Ishikawa (cell line): ENCODE measurements at regions not wholly inside any gene's neighbourhood (a gene's known extent, or its start where the extent isn't known, plus 50 kb on each side); places are given as distances from the start of the nearest gene placed in this dataset.

Experiments used
- CEBPB ChIP-seq: IDR thresholded peaks from 2 replicates; pipeline ENCODE4 v1.6.1; 2012
- CREB1 ChIP-seq: IDR thresholded peaks from 2 replicates; pipeline ENCODE4 v1.6.1; 2012; ENCODE audit warnings: low read depth
- EGR1 ChIP-seq: IDR thresholded peaks from 2 replicates; pipeline ENCODE4 v1.6.1; 2012
- EP300 ChIP-seq: IDR thresholded peaks from 2 replicates; pipeline ENCODE4 v1.6.1; 2012; ENCODE audit warnings: borderline replicate concordance
- RAD21 ChIP-seq: IDR thresholded peaks from 2 replicates; pipeline ENCODE4 v1.6.1; 2012; ENCODE audit warnings: low read depth
- TEAD4 ChIP-seq: IDR thresholded peaks from 2 replicates; pipeline ENCODE4 v1.6.1; 2012
- USF1 ChIP-seq: IDR thresholded peaks from 2 replicates; pipeline ENCODE4 v1.6.1; 2012
- YY1 ChIP-seq: IDR thresholded peaks from 2 replicates; pipeline ENCODE4 v1.6.1; 2012; ENCODE audit warnings: low read depth
- ZBTB7A ChIP-seq: IDR thresholded peaks from 2 replicates; pipeline ENCODE4 v1.6.1; 2012; ENCODE audit warnings: low read depth
- TF ChIP-seq, protein P1 (sequence below): IDR thresholded peaks from 2 replicates; pipeline ENCODE4 v1.6.1; 2012
- TF ChIP-seq, protein P2 (sequence below): IDR thresholded peaks from 2 replicates; pipeline ENCODE4 v1.6.1; 2012; ENCODE audit warnings: low read depth, mild to moderate bottlenecking

GRCh38 chr9:16344343-16344742 is 526.1 kb downstream of the BNC2 start:
- TF ChIP-seq CREB1 (no peak), YY1 (no peak), EGR1 (no peak), RAD21 (no peak), EP300 (no peak), TEAD4 (no peak), CEBPB (no peak), ZBTB7A (no peak), USF1 (no peak)
- TF ChIP-seq, protein P1, sequence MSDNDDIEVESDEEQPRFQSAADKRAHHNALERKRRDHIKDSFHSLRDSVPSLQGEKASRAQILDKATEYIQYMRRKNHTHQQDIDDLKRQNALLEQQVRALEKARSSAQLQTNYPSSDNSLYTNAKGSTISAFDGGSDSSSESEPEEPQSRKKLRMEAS, result no peak
- TF ChIP-seq, protein P2, sequence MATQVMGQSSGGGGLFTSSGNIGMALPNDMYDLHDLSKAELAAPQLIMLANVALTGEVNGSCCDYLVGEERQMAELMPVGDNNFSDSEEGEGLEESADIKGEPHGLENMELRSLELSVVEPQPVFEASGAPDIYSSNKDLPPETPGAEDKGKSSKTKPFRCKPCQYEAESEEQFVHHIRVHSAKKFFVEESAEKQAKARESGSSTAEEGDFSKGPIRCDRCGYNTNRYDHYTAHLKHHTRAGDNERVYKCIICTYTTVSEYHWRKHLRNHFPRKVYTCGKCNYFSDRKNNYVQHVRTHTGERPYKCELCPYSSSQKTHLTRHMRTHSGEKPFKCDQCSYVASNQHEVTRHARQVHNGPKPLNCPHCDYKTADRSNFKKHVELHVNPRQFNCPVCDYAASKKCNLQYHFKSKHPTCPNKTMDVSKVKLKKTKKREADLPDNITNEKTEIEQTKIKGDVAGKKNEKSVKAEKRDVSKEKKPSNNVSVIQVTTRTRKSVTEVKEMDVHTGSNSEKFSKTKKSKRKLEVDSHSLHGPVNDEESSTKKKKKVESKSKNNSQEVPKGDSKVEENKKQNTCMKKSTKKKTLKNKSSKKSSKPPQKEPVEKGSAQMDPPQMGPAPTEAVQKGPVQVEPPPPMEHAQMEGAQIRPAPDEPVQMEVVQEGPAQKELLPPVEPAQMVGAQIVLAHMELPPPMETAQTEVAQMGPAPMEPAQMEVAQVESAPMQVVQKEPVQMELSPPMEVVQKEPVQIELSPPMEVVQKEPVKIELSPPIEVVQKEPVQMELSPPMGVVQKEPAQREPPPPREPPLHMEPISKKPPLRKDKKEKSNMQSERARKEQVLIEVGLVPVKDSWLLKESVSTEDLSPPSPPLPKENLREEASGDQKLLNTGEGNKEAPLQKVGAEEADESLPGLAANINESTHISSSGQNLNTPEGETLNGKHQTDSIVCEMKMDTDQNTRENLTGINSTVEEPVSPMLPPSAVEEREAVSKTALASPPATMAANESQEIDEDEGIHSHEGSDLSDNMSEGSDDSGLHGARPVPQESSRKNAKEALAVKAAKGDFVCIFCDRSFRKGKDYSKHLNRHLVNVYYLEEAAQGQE, result no peak
